GM18508 (cell line): ENCODE measurements at regions not wholly inside any gene's neighbourhood (a gene's known extent, or its start where the extent isn't known, plus 50 kb on each side); places are given as distances from the start of the nearest gene placed in this dataset.

Source experiments
- ATAC-seq: cut with Tn5 transposase; IDR thresholded peaks from one replicate; pipeline ENCODE4 v1.9.1; 2021; ENCODE audit warnings: moderate number of reproducible peaks; ENCODE audit not compliant: insufficient read depth, unreplicated experiment

- ATAC-seq: no peak
Observed at GRCh38 chr4:187426511-187426910, 569.1 kb upstream of the ZFP42 start.

GRCh38 chr4:187432310-187432709, 563.3 kb upstream of the ZFP42 start:
- ATAC-seq: no peak

GRCh38 chr4:187433141-187433540, 562.4 kb upstream of the ZFP42 start:
- ATAC-seq: no peak

GRCh38 chr4:187436251-187436650, 559.3 kb upstream of the ZFP42 start:
- ATAC-seq: no peak

- ATAC-seq: no peak
Observed at GRCh38 chr4:187444061-187444460, 551.5 kb upstream of the ZFP42 start.

GRCh38 chr4:187449702-187450101, 545.9 kb upstream of the ZFP42 start:
- no peak for ATAC-seq

GRCh38 chr4:187451776-187452175, 543.8 kb upstream of the ZFP42 start:
- no peak for ATAC-seq

- no peak for ATAC-seq
Observed at GRCh38 chr4:187460016-187460415, 535.6 kb upstream of the ZFP42 start.

- no peak for ATAC-seq
Observed at GRCh38 chr4:187464573-187464972, 531.0 kb upstream of the ZFP42 start.

GRCh38 chr4:187467224-187467623, 528.3 kb upstream of the ZFP42 start:
- no peak for ATAC-seq

- ATAC-seq: no peak
Observed at GRCh38 chr4:187469627-187470026, 525.9 kb upstream of the ZFP42 start.

- ATAC-seq: no peak
Observed at GRCh38 chr4:187470061-187470460, 525.5 kb upstream of the ZFP42 start.

- no peak for ATAC-seq
Observed at GRCh38 chr4:187474238-187474637, 521.3 kb upstream of the ZFP42 start.

GRCh38 chr4:187475901-187476300, 519.7 kb upstream of the ZFP42 start:
- no peak for ATAC-seq

GRCh38 chr4:187477224-187477623, 518.3 kb upstream of the ZFP42 start:
- no peak for ATAC-seq

GRCh38 chr4:187478292-187479140, 517.1 kb upstream of the ZFP42 start:
- no peak for ATAC-seq

- ATAC-seq: no peak
Observed at GRCh38 chr4:187479511-187479910, 516.1 kb upstream of the ZFP42 start.

GRCh38 chr4:187480146-187481145, 515.1 kb upstream of the ZFP42 start:
- ATAC-seq: no peak

- no peak for ATAC-seq
Observed at GRCh38 chr4:187484186-187484585, 511.4 kb upstream of the ZFP42 start.

GRCh38 chr4:187485676-187486075, 509.9 kb upstream of the ZFP42 start:
- ATAC-seq: no peak

GRCh38 chr4:187491286-187491685, 504.3 kb upstream of the ZFP42 start:
- no peak for ATAC-seq
